H9 (cell line): ENCODE measurements at regions not wholly inside any gene's neighbourhood (a gene's known extent, or its start where the extent isn't known, plus 50 kb on each side); places are given as distances from the start of the nearest gene placed in this dataset.

Source experiments
- DNase-seq: peaks from one replicate; pipeline ENCODE4 v3.0.0-alpha.2; 2017
- H2AFZ ChIP-seq: one replicate; pipeline ENCODE4 v1.6.1; 2013; ENCODE audit warnings: mild to moderate bottlenecking, low read length, control low read depth, moderate library complexity
- H2AK5ac ChIP-seq: 2 replicates; pipeline ENCODE4 v1.6.1; 2013; ENCODE audit warnings: low read length, control low read depth, mixed read lengths; ENCODE audit not compliant: insufficient read length
- H2BK120ac ChIP-seq: one replicate; pipeline ENCODE4 v1.6.1; 2013; ENCODE audit warnings: low read depth, mild to moderate bottlenecking, low read length, control low read depth, inconsistent platforms; ENCODE audit not compliant: poor library complexity, severe bottlenecking
- H2BK12ac ChIP-seq: 2 replicates; pipeline ENCODE4 v1.6.1; 2013; ENCODE audit warnings: low read length, control low read depth, mixed read lengths, low read depth; ENCODE audit not compliant: insufficient read length
- H2BK15ac ChIP-seq: 2 replicates; pipeline ENCODE4 v1.6.1; 2013; ENCODE audit warnings: low read depth, low read length, control low read depth
- H2BK20ac ChIP-seq: one replicate; pipeline ENCODE4 v1.6.1; 2013; ENCODE audit warnings: low read depth, mild to moderate bottlenecking, low read length, control low read depth, inconsistent platforms; ENCODE audit not compliant: poor library complexity, severe bottlenecking
- H2BK5ac ChIP-seq: 2 replicates; pipeline ENCODE4 v1.6.1; 2013; ENCODE audit warnings: low read length, control low read depth, mixed read lengths; ENCODE audit not compliant: insufficient read length
- H3K14ac ChIP-seq: 2 replicates; pipeline ENCODE4 v1.6.1; 2013; ENCODE audit warnings: low read length, control low read depth; ENCODE audit not compliant: insufficient read depth
- H3K18ac ChIP-seq: 2 replicates; pipeline ENCODE4 v1.6.1; 2013; ENCODE audit warnings: low read depth, mild to moderate bottlenecking, mixed read lengths, low read length, control low read depth; ENCODE audit not compliant: insufficient read length
- H3K23ac ChIP-seq: 2 replicates; pipeline ENCODE4 v1.6.1; 2013; ENCODE audit warnings: low read length, control low read depth, mixed read lengths, low read depth; ENCODE audit not compliant: insufficient read length
- H3K23me2 ChIP-seq: 2 replicates; pipeline ENCODE4 v1.6.1; 2013; ENCODE audit warnings: low read depth, mild to moderate bottlenecking, mixed read lengths, low read length, control low read depth; ENCODE audit not compliant: insufficient read length, poor library complexity, severe bottlenecking
- H3K27ac ChIP-seq: 2 replicates; pipeline ENCODE4 v1.5.1; 2013; ENCODE audit warnings: low read length, control low read depth, mixed read lengths, low read depth; ENCODE audit not compliant: insufficient read length
- H3K27me3 ChIP-seq: 2 replicates; pipeline ENCODE4 v1.6.1; 2013; ENCODE audit warnings: low read length, control low read depth, inconsistent platforms; ENCODE audit not compliant: insufficient read depth
- H3K4ac ChIP-seq: 2 replicates; pipeline ENCODE4 v1.6.1; 2013; ENCODE audit warnings: low read depth, mild to moderate bottlenecking, control low read depth, inconsistent platforms, low read length, moderate library complexity
- H3K4me1 ChIP-seq: 2 replicates; pipeline ENCODE4 v1.6.1; 2013; ENCODE audit warnings: low read length, control low read depth, inconsistent platforms; ENCODE audit not compliant: insufficient read depth
- H3K4me2 ChIP-seq: 2 replicates; pipeline ENCODE4 v1.6.1; 2013; ENCODE audit warnings: low read length, control low read depth, mixed read lengths; ENCODE audit not compliant: insufficient read length, insufficient read depth
- H3K56ac ChIP-seq: 2 replicates; pipeline ENCODE4 v1.6.1; 2013; ENCODE audit warnings: low read depth, mild to moderate bottlenecking, mixed read lengths, low read length, control low read depth; ENCODE audit not compliant: insufficient read length
- H3K79me1 ChIP-seq: 2 replicates; pipeline ENCODE4 v1.6.1; 2013; ENCODE audit warnings: low read depth, mild to moderate bottlenecking, moderate library complexity, low read length, control low read depth, inconsistent platforms; ENCODE audit not compliant: insufficient read depth, poor library complexity, severe bottlenecking
- H3K79me2 ChIP-seq: 2 replicates; pipeline ENCODE4 v1.6.1; 2013; ENCODE audit warnings: low read length, control low read depth, inconsistent platforms; ENCODE audit not compliant: insufficient read depth
- H3K9ac ChIP-seq: 2 replicates; pipeline ENCODE4 v1.6.1; 2013; ENCODE audit warnings: low read length, control low read depth, mixed read lengths; ENCODE audit not compliant: insufficient read length; ENCODE audit errors: extremely low read depth
- H3K9me3 ChIP-seq: one replicate; pipeline ENCODE4 v1.6.1; 2013; ENCODE audit warnings: low read depth, low read length, inconsistent platforms; ENCODE audit not compliant: control insufficient read depth
- H3T11ph ChIP-seq: one replicate; pipeline ENCODE4 v1.6.1; 2013; ENCODE audit warnings: mild to moderate bottlenecking, low read length, control low read depth, inconsistent platforms
- H4K20me1 ChIP-seq: one replicate; pipeline ENCODE4 v1.6.1; 2013; ENCODE audit not compliant: control insufficient read depth, insufficient read length, insufficient read depth
- H4K5ac ChIP-seq: 2 replicates; pipeline ENCODE4 v1.6.1; 2013; ENCODE audit warnings: low read depth, mild to moderate bottlenecking, mixed read lengths, low read length, control low read depth; ENCODE audit not compliant: insufficient read length
- H4K8ac ChIP-seq: replicated peaks from 2 replicates; pipeline ENCODE4 v1.6.1; 2013; ENCODE audit warnings: low read length, control low read depth, mixed read lengths, low read depth; ENCODE audit not compliant: insufficient read length
- H4K91ac ChIP-seq: 2 replicates; pipeline ENCODE4 v1.6.1; 2013; ENCODE audit warnings: low read depth, mild to moderate bottlenecking, moderate library complexity, mixed read lengths, low read length, control low read depth; ENCODE audit not compliant: insufficient read length
- H3K27ac Mint-ChIP-seq, 3 experiments: 2 replicates in 2 of 3; 3 replicates in 1 of 3; pipeline ENCODE4 v1.8.0; 2020 to 2021; ENCODE audit warnings: mixed read lengths in 3 of 3, mild to moderate bottlenecking in 1 of 3, moderate library complexity in 1 of 3
- H3K27me3 Mint-ChIP-seq: 2 replicates; pipeline ENCODE4 v1.8.0; 2021; ENCODE audit warnings: low read depth, mild to moderate bottlenecking, moderate library complexity, mixed read lengths
- H3K36me3 Mint-ChIP-seq, 3 experiments: 2 replicates in 2 of 3; 3 replicates in 1 of 3; pipeline ENCODE4 v1.8.0; 2020 to 2021; ENCODE audit warnings: low read depth in 3 of 3, mixed read lengths in 3 of 3; ENCODE audit not compliant: insufficient read depth in 1 of 3
- H3K4me1 Mint-ChIP-seq, 2 experiments: 2 replicates each; pipeline ENCODE4 v1.8.0; 2020; ENCODE audit warnings: mixed read lengths in 2 of 2
- H3K4me3 Mint-ChIP-seq, 2 experiments: 2 replicates in 1 of 2; 3 replicates in 1 of 2; pipeline ENCODE4 v1.8.0; 2020 to 2021; ENCODE audit warnings: mild to moderate bottlenecking in 2 of 2, mixed read lengths in 2 of 2, moderate library complexity in 1 of 2
- H3K9me3 Mint-ChIP-seq, 2 experiments: 2 replicates in 1 of 2; 3 replicates in 1 of 2; pipeline ENCODE4 v1.8.0; 2020; ENCODE audit warnings: mild to moderate bottlenecking in 2 of 2, mixed read lengths in 2 of 2, moderate library complexity in 1 of 2
- CTCF ChIP-seq: fragments of 200-600 bp; sonication (generic); conservative IDR thresholded peaks from 3 replicates; pipeline ENCODE4 v1.8.0; 2021; ENCODE audit warnings: antibody characterized with exemption, mild to moderate bottlenecking
- WGBS: extraction: QIAGEN DNeasy Blood & Tissue Kit; methylation state at CpG from one replicate; pipeline ENCODE4 v1.1.7; 2013; ENCODE audit warnings: missing lambda C conversion rate, low lambda C conversion rate, mixed read lengths; ENCODE audit not compliant: insufficient read length; ENCODE audit errors: extremely low coverage; 5-methylcytosine and 5-hydroxymethylcytosine counted together

GRCh38 chr10:94183666-94184264 lies 179.0 kb downstream of the NOC3L start:
- Histone ChIP-seq H3K9me3 (no peaks in the 10 kb centered on the region), H4K5ac (no peak overlapping the region), H3K14ac (no peak overlapping the region), H3K4me1 (no peaks in the 10 kb centered on the region), H3K18ac (no peak overlapping the region), H3K79me1 (no peaks in the 10 kb centered on the region), H3K27me3 (no peaks in the 10 kb centered on the region), H3K9ac (no peak overlapping the region), H3K23ac (no peak overlapping the region), H4K20me1 (no peaks in the 10 kb centered on the region), H2BK12ac (no peak overlapping the region), H2BK20ac (no peak overlapping the region), H2AFZ (no peak overlapping the region), H3K4me2 (no peak overlapping the region), H2AK5ac (no peak overlapping the region), H4K8ac (no peak overlapping the region), H2BK5ac (no peak overlapping the region), H4K91ac (no peak overlapping the region), H3K4ac (no peak overlapping the region), H2BK120ac (no peak overlapping the region), H3K23me2 (no peaks in the 10 kb centered on the region), H2BK15ac (no peak overlapping the region), H3T11ph (no peak overlapping the region), H3K27ac (no peak overlapping the region), H3K79me2 (no peaks in the 10 kb centered on the region), H3K56ac (no peak overlapping the region)
- Mint-ChIP-seq H3K9me3 (no peaks in the 10 kb centered on the region), H3K4me1 (peaks cover 0 to 5% of the 10 kb centered on the region in 2 experiments; a peak in 1 of 4 replicates), H3K27ac (no peak overlapping the region), H3K4me3 (no peak overlapping the region), H3K36me3 (no peaks in the 10 kb centered on the region), H3K27me3 (peaks cover 2% of the 10 kb centered on the region; the same call in 1 of the 2 replicates)
- TF ChIP-seq CTCF = no peak
- no peak for DNase-seq
- WGBS = no CpG with 5 or more reads among the region's 7 CpGs
